Gastrocnemius medialis (tissue), 4 donors: ENCODE measurements at regions not wholly inside any gene's neighbourhood (a gene's known extent, or its start where the extent isn't known, plus 50 kb on each side); places are given as distances from the start of the nearest gene placed in this dataset.
"Not testable (repeated sequence)": the region's sequence is repeated elsewhere in the genome, so short reads cannot be mapped to it uniquely, and the experiment has no call there.

Source experiments
- CTCF ChIP-seq, 5 experiments: fragments of 450-650 bp in 3 of 5; fragments of 200-600 bp in 2 of 5; sonication (generic) in 2 of 5; IDR thresholded peaks in 4 of 5; conservative IDR thresholded peaks in 1 of 5; 1 replicate in 4 of 5; 2 replicates in 1 of 5; pipeline ENCODE4 v1.5.1; 2016 to 2019; ENCODE audit warnings: antibody characterized with exemption in 5 of 5, mild to moderate bottlenecking in 3 of 5, moderate library complexity in 3 of 5
- POLR2A ChIP-seq, 2 donors: fragments of 450-650 bp; IDR thresholded peaks; one replicate each; pipeline ENCODE4 v1.6.1; 2017; ENCODE audit warnings: antibody characterized with exemption in 2 of 2, mild to moderate bottlenecking in 2 of 2, moderate library complexity in 2 of 2

GRCh38 chr10:37718060-37718459 lies 139.3 kb downstream of the ZNF248 start:
- not testable (repeated sequence) for TF ChIP-seq CTCF (IDR thresholded peaks at IDR 0.05 in 4 of 5, conservative IDR thresholded peaks at IDR 0.05 in 1 of 5); POLR2A (IDR thresholded peaks at IDR 0.05)
